Karpas-422 (cell line): ENCODE measurements at regions not wholly inside any gene's neighbourhood (a gene's known extent, or its start where the extent isn't known, plus 50 kb on each side); places are given as distances from the start of the nearest gene placed in this dataset.
"Not testable (repeated sequence)": the region's sequence is repeated elsewhere in the genome, so short reads cannot be mapped to it uniquely, and the experiment has no call there.

Source experiments
- DNase-seq: peaks from one replicate; pipeline ENCODE4 v3.0.0-alpha.2; 2015
- H2AFZ ChIP-seq: fragments of 200-600 bp; sonication (generic); 2 replicates; pipeline ENCODE4 v1.6.1; 2014; ENCODE audit warnings: antibody characterized with exemption, low read length, mixed read lengths
- H3K27ac ChIP-seq: fragments of 200-600 bp; sonication (generic); 2 replicates; pipeline ENCODE4 v1.5.1; 2014; ENCODE audit warnings: mild to moderate bottlenecking, low read length, moderate library complexity
- H3K27me3 ChIP-seq: fragments of 200-600 bp; sonication (generic); 2 replicates; pipeline ENCODE4 v1.6.1; 2014; ENCODE audit warnings: low read length, mixed read lengths
- H3K36me3 ChIP-seq: fragments of 200-600 bp; sonication (generic); 2 replicates; pipeline ENCODE4 v1.6.1; 2014; ENCODE audit warnings: low read length, mixed read lengths; ENCODE audit not compliant: insufficient read depth
- H3K4me1 ChIP-seq: fragments of 200-600 bp; sonication (generic); 2 replicates; pipeline ENCODE4 v1.6.1; 2014; ENCODE audit warnings: mild to moderate bottlenecking, low read length, mixed read lengths
- H3K4me2 ChIP-seq: fragments of 200-600 bp; sonication (generic); 2 replicates; pipeline ENCODE4 v1.6.1; 2014; ENCODE audit warnings: low read length, low read depth, mild to moderate bottlenecking; ENCODE audit not compliant: poor library complexity, severe bottlenecking
- H3K4me3 ChIP-seq: fragments of 200-600 bp; sonication (generic); 2 replicates; pipeline ENCODE4 v1.5.1; 2014; ENCODE audit warnings: mild to moderate bottlenecking, antibody characterized with exemption, low read length, mixed read lengths
- H3K79me2 ChIP-seq: fragments of 200-600 bp; sonication (generic); 2 replicates; pipeline ENCODE4 v1.6.1; 2014; ENCODE audit warnings: mild to moderate bottlenecking, low read length, mixed read lengths
- H3K9ac ChIP-seq: fragments of 200-600 bp; sonication (generic); 2 replicates; pipeline ENCODE4 v1.6.0; 2014; ENCODE audit warnings: low read length
- H3K9me2 ChIP-seq: fragments of 200-600 bp; sonication (generic), shearing (Covaris generic); replicated peaks from 2 replicates; pipeline ENCODE4 v1.6.0; 2014; ENCODE audit warnings: mild to moderate bottlenecking, low read length, moderate library complexity; ENCODE audit not compliant: insufficient read depth
- H3K9me3 ChIP-seq: fragments of 300-700, 200-600 bp; sonication (generic); 2 replicates; pipeline ENCODE4 v1.6.1; 2014; ENCODE audit warnings: low read length, mixed read lengths
- H4K20me1 ChIP-seq: fragments of 200-600 bp; sonication (generic); 2 replicates; pipeline ENCODE4 v1.6.1; 2014; ENCODE audit warnings: mild to moderate bottlenecking, antibody characterized with exemption, low read length, low read depth; ENCODE audit not compliant: insufficient read depth

DNA sequence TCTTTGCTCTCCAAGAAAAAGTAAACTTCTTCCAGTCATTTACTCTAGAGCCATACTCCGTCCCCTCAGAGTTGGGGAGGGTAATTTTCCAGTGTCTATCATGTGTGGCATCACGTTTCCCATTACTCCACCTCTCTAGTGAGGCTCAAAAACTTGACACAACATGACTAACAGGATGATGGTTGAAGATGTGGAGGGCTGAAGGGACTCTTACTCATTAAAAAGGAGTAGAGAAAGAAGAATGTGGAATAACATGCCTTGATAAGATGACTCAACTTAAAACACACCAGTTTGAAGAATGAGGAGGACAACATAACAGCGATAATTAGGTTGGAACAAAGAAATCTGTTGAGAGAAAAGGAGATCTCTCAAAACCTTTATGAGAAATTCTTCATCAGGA lies 894.3 kb downstream of the OTOL1 start:
- Histone ChIP-seq H3K4me2 (no peak overlapping the region), H3K9me3 (peaks cover 27% of the 10 kb centered on the region), H3K27me3 (no peaks in the 10 kb centered on the region), H4K20me1 (no peaks in the 10 kb centered on the region), H3K4me3 (no peak overlapping the region), H3K9ac (no peak overlapping the region), H3K36me3 (no peaks in the 10 kb centered on the region), H3K9me2 (no peaks in the 10 kb centered on the region), H3K4me1 (no peaks in the 10 kb centered on the region), H3K79me2 (no peaks in the 10 kb centered on the region), H2AFZ (no peak overlapping the region), H3K27ac (no peak overlapping the region)
- DNase-seq, result no peak

DNA sequence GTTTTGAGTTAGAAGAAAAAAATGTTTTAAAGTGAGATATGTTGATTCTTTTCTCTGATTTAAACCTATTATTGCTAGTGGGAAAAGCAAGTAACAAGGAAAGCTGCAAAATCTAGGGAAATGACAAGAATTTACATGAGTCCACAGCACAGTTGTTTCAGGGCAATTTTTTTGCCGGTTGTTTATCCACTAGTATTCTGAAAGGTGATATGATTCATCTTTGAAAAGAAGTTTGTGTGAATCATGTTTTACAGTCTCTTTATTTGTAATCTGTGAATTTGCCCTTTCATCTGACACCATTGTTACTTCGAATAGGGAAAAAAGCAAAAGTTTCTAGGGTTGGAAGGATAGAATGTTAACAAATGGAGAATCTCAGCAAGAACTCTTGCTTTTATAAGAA lies 894.7 kb downstream of the OTOL1 start:
- Histone ChIP-seq H3K4me2 (no peak overlapping the region), H3K9me3 (peaks cover 27% of the 10 kb centered on the region), H2AFZ (no peak overlapping the region), H3K36me3 (no peaks in the 10 kb centered on the region), H3K4me3 (no peak overlapping the region), H3K4me1 (no peaks in the 10 kb centered on the region), H3K9me2 (no peaks in the 10 kb centered on the region), H3K79me2 (no peaks in the 10 kb centered on the region), H3K27me3 (no peaks in the 10 kb centered on the region), H3K27ac (no peak overlapping the region), H4K20me1 (no peaks in the 10 kb centered on the region), H3K9ac (no peak overlapping the region)
- DNase-seq, result no peak

DNA sequence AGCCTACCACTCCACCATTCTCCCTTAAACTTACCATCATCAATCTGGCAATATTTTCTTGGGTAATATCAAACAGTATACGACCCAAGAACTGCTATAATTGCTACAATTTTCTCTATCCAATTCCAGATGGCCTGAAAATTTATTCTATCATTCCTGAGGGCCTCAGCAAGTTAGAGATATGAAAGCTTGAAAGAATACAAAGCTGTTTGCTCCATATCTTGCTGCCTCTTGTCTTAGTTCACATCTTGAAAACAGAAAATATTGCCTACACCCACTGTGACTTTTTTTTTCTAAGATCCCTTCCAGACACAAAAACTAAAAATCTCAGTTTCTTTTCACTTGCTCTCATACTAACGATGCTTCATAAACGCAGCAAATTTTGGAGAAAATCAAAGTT lies 898.9 kb downstream of the OTOL1 start:
- no peak overlapping the region for H3K27ac ChIP-seq
- H3K9me2 ChIP-seq, result no peaks in the 10 kb centered on the region
- no peaks in the 10 kb centered on the region for H3K79me2 ChIP-seq
- H3K9me3 ChIP-seq, result peaks cover 32% of the 10 kb centered on the region
- H3K4me1 ChIP-seq, result no peaks in the 10 kb centered on the region
- H2AFZ ChIP-seq, result no peak overlapping the region
- no peak overlapping the region for H3K9ac ChIP-seq
- no peak overlapping the region for H3K4me2 ChIP-seq
- DNase-seq, result no peak
- H4K20me1 ChIP-seq, result no peaks in the 10 kb centered on the region
- H3K27me3 ChIP-seq, result no peaks in the 10 kb centered on the region
- H3K4me3 ChIP-seq, result no peak overlapping the region
- H3K36me3 ChIP-seq, result no peaks in the 10 kb centered on the region

- no peak overlapping the region for H2AFZ ChIP-seq
- no peaks in the 10 kb centered on the region for H4K20me1 ChIP-seq
- no peak overlapping the region for H3K4me2 ChIP-seq
- no peak overlapping the region for H3K9ac ChIP-seq
- H3K27ac ChIP-seq, result no peak overlapping the region
- no peak for DNase-seq
- H3K4me1 ChIP-seq, result no peaks in the 10 kb centered on the region
- no peaks in the 10 kb centered on the region for H3K27me3 ChIP-seq
- H3K36me3 ChIP-seq, result no peaks in the 10 kb centered on the region
- no peak overlapping the region for H3K4me3 ChIP-seq
- H3K9me2 ChIP-seq, result no peaks in the 10 kb centered on the region
- H3K79me2 ChIP-seq, result no peaks in the 10 kb centered on the region
- peaks cover 18% of the 10 kb centered on the region for H3K9me3 ChIP-seq
Measured at GRCh38 chr3:162398554-162398953, 901.9 kb downstream of the OTOL1 start.

GRCh38 chr3:162400697-162401096 lies 904.1 kb downstream of the OTOL1 start:
- Histone ChIP-seq H3K9me2 (no peaks in the 10 kb centered on the region), H3K4me3 (no peak overlapping the region), H3K4me1 (no peaks in the 10 kb centered on the region), H3K36me3 (no peaks in the 10 kb centered on the region), H3K27me3 (no peaks in the 10 kb centered on the region), H3K9me3 (peaks cover 17% of the 10 kb centered on the region), H3K9ac (no peak overlapping the region), H3K4me2 (no peak overlapping the region), H2AFZ (no peak overlapping the region), H3K27ac (no peak overlapping the region), H3K79me2 (no peaks in the 10 kb centered on the region), H4K20me1 (no peaks in the 10 kb centered on the region)
- DNase-seq, result no peak

DNA sequence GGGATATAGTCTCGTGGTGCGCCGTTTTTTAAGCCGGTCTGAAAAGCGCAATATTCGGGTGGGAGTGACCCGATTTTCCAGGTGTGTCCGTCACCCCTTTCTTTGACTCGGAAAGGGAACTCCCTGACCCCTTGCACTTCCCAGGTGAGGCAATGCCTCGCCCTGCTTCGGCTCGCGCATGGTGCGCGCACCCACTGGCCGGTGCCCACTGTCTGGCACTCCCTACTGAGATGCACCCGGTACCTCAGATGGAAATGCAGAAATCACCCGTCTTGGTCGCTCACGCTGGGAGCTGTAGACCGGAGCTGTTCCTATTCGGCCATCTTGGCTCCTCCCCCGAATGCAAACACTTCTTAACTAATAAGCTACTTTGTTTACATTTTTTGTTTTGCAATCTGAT lies 914.9 kb downstream of the OTOL1 start:
- H3K27ac ChIP-seq, H4K20me1 ChIP-seq, H3K36me3 ChIP-seq, H3K27me3 ChIP-seq, H3K4me2 ChIP-seq, H3K9ac ChIP-seq, DNase-seq, H3K4me3 ChIP-seq, H3K4me1 ChIP-seq, H3K79me2 ChIP-seq, H3K9me2 ChIP-seq, H2AFZ ChIP-seq: not testable (repeated sequence)
- H3K9me3 ChIP-seq, result peaks cover 11% of the 10 kb centered on the region

DNA sequence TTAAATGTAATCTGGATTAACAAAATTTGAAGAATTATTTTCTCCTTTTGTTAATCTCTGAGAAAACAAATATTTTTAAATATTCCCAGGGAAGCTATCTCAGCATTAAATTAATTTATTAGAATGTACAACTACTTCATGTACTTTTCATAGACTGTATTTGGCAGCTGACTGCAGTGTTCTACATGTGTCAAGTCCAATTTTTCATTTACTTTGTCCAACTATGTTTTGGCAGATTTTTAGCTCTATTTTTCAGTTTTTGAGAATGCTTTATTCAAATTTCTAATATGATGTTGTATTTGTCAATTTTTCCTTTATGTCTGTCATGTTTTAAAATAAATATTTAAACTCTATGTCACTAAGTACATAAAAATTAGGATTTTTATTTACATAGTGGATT lies 925.1 kb downstream of the OTOL1 start:
- Histone ChIP-seq H3K79me2 (no peaks in the 10 kb centered on the region), H3K27ac (no peak overlapping the region), H3K4me1 (no peaks in the 10 kb centered on the region), H3K9me2 (no peaks in the 10 kb centered on the region), H3K27me3 (no peaks in the 10 kb centered on the region), H2AFZ (no peak overlapping the region), H3K9me3 (peaks cover 16% of the 10 kb centered on the region), H3K9ac (no peak overlapping the region), H3K4me2 (no peak overlapping the region), H3K4me3 (no peak overlapping the region), H3K36me3 (no peaks in the 10 kb centered on the region), H4K20me1 (no peaks in the 10 kb centered on the region)
- no peak for DNase-seq

DNA sequence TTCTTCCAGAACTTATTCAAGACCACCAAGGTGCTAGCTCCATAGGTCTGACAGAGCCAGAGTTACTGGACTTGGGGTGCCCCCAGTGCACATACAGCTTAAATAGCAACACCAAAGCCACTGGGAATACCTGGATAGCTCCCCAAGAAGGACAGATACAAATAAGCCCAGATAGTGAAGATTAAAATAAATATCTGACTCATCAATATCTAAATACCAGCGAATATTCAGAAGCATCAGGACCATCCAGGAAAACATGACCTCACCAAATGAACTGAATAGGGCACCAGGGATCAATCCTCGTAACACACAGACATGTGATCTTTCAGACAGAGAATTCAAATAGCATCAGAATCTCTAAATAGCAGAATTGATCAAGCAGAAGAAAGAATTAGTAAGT lies 931.6 kb downstream of the OTOL1 start:
- H3K9me3 ChIP-seq, result peaks cover 26% of the 10 kb centered on the region
- no peak overlapping the region for H3K27ac ChIP-seq
- no peak overlapping the region for H3K4me2 ChIP-seq
- H2AFZ ChIP-seq, result no peak overlapping the region
- no peak overlapping the region for H3K4me3 ChIP-seq
- H3K36me3 ChIP-seq, result no peaks in the 10 kb centered on the region
- no peak overlapping the region for H3K9ac ChIP-seq
- H3K79me2 ChIP-seq, result no peaks in the 10 kb centered on the region
- no peaks in the 10 kb centered on the region for H3K9me2 ChIP-seq
- no peaks in the 10 kb centered on the region for H3K27me3 ChIP-seq
- DNase-seq, result no peak
- H3K4me1 ChIP-seq, result no peaks in the 10 kb centered on the region
- no peaks in the 10 kb centered on the region for H4K20me1 ChIP-seq

GRCh38 chr3:162435750-162436149 lies 939.1 kb downstream of the OTOL1 start:
- H3K4me2 ChIP-seq, result no peak overlapping the region
- H3K9me3 ChIP-seq, result peaks cover 20% of the 10 kb centered on the region
- no peaks in the 10 kb centered on the region for H3K27me3 ChIP-seq
- no peak for DNase-seq
- no peaks in the 10 kb centered on the region for H3K9me2 ChIP-seq
- H3K9ac ChIP-seq, result no peak overlapping the region
- no peaks in the 10 kb centered on the region for H3K4me1 ChIP-seq
- H4K20me1 ChIP-seq, result no peaks in the 10 kb centered on the region
- H2AFZ ChIP-seq, result no peak overlapping the region
- H3K79me2 ChIP-seq, result no peaks in the 10 kb centered on the region
- H3K27ac ChIP-seq, result no peak overlapping the region
- no peaks in the 10 kb centered on the region for H3K36me3 ChIP-seq
- H3K4me3 ChIP-seq, result no peak overlapping the region
